T-helper 9 cell (primary cell): ENCODE measurements at regions not wholly inside any gene's neighbourhood (a gene's known extent, or its start where the extent isn't known, plus 50 kb on each side); places are given as distances from the start of the nearest gene placed in this dataset.

ENCODE experiments used
- DNase-seq: peaks from one replicate; pipeline ENCODE4 v3.0.0-alpha.2; 2020

GRCh38 chrX:69264158-69264581, 98.9 kb upstream of the PJA1 start:
- DNase-seq: no peak

- no peak for DNase-seq
These were observed 98.1 kb upstream of the PJA1 start for GRCh38 chrX:69263251-69263820.

GRCh38 chrX:69262036-69262936, 97.0 kb upstream of the PJA1 start:
- no peak for DNase-seq

GRCh38 chrX:69260169-69260568, 94.9 kb upstream of the PJA1 start:
- no peak for DNase-seq

- DNase-seq: no peak
These were observed 93.6 kb upstream of the PJA1 start for GRCh38 chrX:69258893-69259292.

GRCh38 chrX:69257499-69258127, 92.4 kb upstream of the PJA1 start:
- no peak for DNase-seq

- DNase-seq: no peak
These were observed 91.0 kb upstream of the PJA1 start for GRCh38 chrX:69256291-69256565.

GRCh38 chrX:69255441-69256290, 90.4 kb upstream of the PJA1 start:
- no peak for DNase-seq

GRCh38 chrX:69253821-69254220, 88.6 kb upstream of the PJA1 start:
- no peak for DNase-seq

- no peak for DNase-seq
These were observed 78.0 kb upstream of the PJA1 start for GRCh38 chrX:69243276-69243675.

- no peak for DNase-seq
These were observed 73.6 kb upstream of the PJA1 start for GRCh38 chrX:69238887-69239231.

GRCh38 chrX:69238114-69238886, 73.0 kb upstream of the PJA1 start:
- no peak for DNase-seq

- DNase-seq: no peak
These were observed 72.0 kb upstream of the PJA1 start for GRCh38 chrX:69237236-69237635.

- DNase-seq: no peak
These were observed 71.4 kb upstream of the PJA1 start for GRCh38 chrX:69236641-69237040.

- DNase-seq: no peak
These were observed 69.4 kb upstream of the PJA1 start for GRCh38 chrX:69234624-69235023.

GRCh38 chrX:69232945-69233344, 67.7 kb upstream of the PJA1 start:
- DNase-seq: no peak

GRCh38 chrX:69231903-69232302, 66.7 kb upstream of the PJA1 start:
- no peak for DNase-seq

- no peak for DNase-seq
These were observed 64.2 kb upstream of the PJA1 start for GRCh38 chrX:69229436-69229835.

- no peak for DNase-seq
These were observed 63.5 kb upstream of the PJA1 start for GRCh38 chrX:69228732-69229131.

GRCh38 chrX:69226459-69227158, 61.4 kb upstream of the PJA1 start:
- no peak for DNase-seq

- peak; percentile 69 for DNase-seq
These were observed 57.1 kb upstream of the PJA1 start for GRCh38 chrX:69222103-69223090.
